HL-60 (cell line): ENCODE measurements at regions not wholly inside any gene's neighbourhood (a gene's known extent, or its start where the extent isn't known, plus 50 kb on each side); places are given as distances from the start of the nearest gene placed in this dataset.

ENCODE experiments used
- DNase-seq, 2 experiments: peaks; one replicate each; pipeline ENCODE4 v3.0.0-alpha.2; 2010 to 2020; ENCODE audit warnings: low read depth in 1 of 2, low spot score in 1 of 2
- H3K27ac ChIP-seq: fragments of 250-450 bp; sonication (Bioruptor Pico); replicated peaks from 2 replicates; pipeline ENCODE4 v1.5.1; 2020; ENCODE audit warnings: mild to moderate bottlenecking, moderate library complexity
- H3K27me3 ChIP-seq: fragments of 250-450 bp; sonication (Bioruptor Pico); 2 replicates; pipeline ENCODE4 v1.5.1; 2021; ENCODE audit warnings: mild to moderate bottlenecking, moderate library complexity; ENCODE audit not compliant: insufficient read depth, poor library complexity, severe bottlenecking
- H3K4me3 ChIP-seq: replicated peaks from 2 replicates; pipeline ENCODE4 v1.5.1; 2011; ENCODE audit warnings: mild to moderate bottlenecking, control low read depth, low read length; ENCODE audit not compliant: insufficient read depth
- CTCF ChIP-seq: IDR thresholded peaks from one replicate; pipeline ENCODE4 v1.5.1; 2011; ENCODE audit warnings: low read length, control low read depth, inconsistent platforms; ENCODE audit not compliant: insufficient read depth
- GABPA ChIP-seq: IDR thresholded peaks from 2 replicates; pipeline ENCODE4 v1.6.1; 2012; ENCODE audit warnings: low read depth
- POLR2AphosphoS5 ChIP-seq: IDR thresholded peaks from 2 replicates; pipeline ENCODE4 v1.6.1; 2012; ENCODE audit warnings: low read depth
- SPI1 ChIP-seq: IDR thresholded peaks from 2 replicates; pipeline ENCODE4 v1.6.1; 2012; ENCODE audit warnings: low read depth, mild to moderate bottlenecking, borderline replicate concordance
- TF ChIP-seq, protein P1 (sequence below): IDR thresholded peaks from 2 replicates; pipeline ENCODE4 v1.6.1; 2012; ENCODE audit warnings: low read depth; ENCODE audit not compliant: insufficient replicate concordance

- Histone ChIP-seq H3K4me3 (no peak overlapping the region), H3K27ac (no peak overlapping the region), H3K27me3 (no peaks in the 10 kb centered on the region)
- DNase-seq: no peak
- TF ChIP-seq SPI1: no peak
- TF ChIP-seq, protein P1, sequence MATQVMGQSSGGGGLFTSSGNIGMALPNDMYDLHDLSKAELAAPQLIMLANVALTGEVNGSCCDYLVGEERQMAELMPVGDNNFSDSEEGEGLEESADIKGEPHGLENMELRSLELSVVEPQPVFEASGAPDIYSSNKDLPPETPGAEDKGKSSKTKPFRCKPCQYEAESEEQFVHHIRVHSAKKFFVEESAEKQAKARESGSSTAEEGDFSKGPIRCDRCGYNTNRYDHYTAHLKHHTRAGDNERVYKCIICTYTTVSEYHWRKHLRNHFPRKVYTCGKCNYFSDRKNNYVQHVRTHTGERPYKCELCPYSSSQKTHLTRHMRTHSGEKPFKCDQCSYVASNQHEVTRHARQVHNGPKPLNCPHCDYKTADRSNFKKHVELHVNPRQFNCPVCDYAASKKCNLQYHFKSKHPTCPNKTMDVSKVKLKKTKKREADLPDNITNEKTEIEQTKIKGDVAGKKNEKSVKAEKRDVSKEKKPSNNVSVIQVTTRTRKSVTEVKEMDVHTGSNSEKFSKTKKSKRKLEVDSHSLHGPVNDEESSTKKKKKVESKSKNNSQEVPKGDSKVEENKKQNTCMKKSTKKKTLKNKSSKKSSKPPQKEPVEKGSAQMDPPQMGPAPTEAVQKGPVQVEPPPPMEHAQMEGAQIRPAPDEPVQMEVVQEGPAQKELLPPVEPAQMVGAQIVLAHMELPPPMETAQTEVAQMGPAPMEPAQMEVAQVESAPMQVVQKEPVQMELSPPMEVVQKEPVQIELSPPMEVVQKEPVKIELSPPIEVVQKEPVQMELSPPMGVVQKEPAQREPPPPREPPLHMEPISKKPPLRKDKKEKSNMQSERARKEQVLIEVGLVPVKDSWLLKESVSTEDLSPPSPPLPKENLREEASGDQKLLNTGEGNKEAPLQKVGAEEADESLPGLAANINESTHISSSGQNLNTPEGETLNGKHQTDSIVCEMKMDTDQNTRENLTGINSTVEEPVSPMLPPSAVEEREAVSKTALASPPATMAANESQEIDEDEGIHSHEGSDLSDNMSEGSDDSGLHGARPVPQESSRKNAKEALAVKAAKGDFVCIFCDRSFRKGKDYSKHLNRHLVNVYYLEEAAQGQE: no peak
- TF ChIP-seq CTCF: no peak
- TF ChIP-seq GABPA: no peak
- no peak for TF ChIP-seq POLR2AphosphoS5
These were observed 95.4 kb upstream of the ADRA2C start for GRCh38 chr4:3670521-3671519.

- DNase-seq: no peak
- no peak overlapping the region for H3K27ac ChIP-seq
- TF ChIP-seq SPI1: no peak
- no peak overlapping the region for H3K4me3 ChIP-seq
- no peaks in the 10 kb centered on the region for H3K27me3 ChIP-seq
These were observed 96.6 kb upstream of the ADRA2C start for GRCh38 chr4:3669553-3669949.

GRCh38 chr4:3668825-3669552 is 97.2 kb upstream of the ADRA2C start:
- Histone ChIP-seq H3K27ac (no peak overlapping the region), H3K27me3 (no peaks in the 10 kb centered on the region), H3K4me3 (no peak overlapping the region)
- no peak for DNase-seq
- TF ChIP-seq GABPA (no peak), SPI1 (no peak), CTCF (no peak), POLR2AphosphoS5 (no peak)
- TF ChIP-seq, protein P1: no peak

DNA sequence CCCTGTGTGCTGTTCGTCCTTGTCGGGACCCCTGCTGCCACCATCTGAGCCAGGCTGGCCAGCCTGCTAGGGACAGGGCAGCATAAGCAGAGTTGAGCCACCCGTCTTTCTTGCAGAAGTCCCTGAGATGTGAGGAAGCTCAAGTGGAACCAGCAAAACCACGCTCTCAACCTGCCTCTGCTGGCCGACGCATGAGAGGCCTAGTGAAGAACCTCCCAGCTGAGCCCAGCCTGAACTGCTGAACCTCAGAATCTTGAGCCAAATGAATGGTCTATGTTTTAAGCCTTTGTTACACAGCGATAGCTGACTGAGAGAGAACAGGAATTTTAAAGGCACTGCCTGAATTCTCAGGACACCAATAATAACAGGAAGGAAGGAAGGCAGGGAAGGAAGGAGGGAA is 98.9 kb upstream of the ADRA2C start:
- no peak overlapping the region for H3K27ac ChIP-seq
- TF ChIP-seq GABPA (no peak), CTCF (no peak), SPI1 (no peak), POLR2AphosphoS5 (no peak)
- TF ChIP-seq, protein P1: no peak
- H3K27me3 ChIP-seq: no peaks in the 10 kb centered on the region
- DNase-seq: no peak
- H3K4me3 ChIP-seq: no peak overlapping the region
